Ovary (tissue), 3 donors: ENCODE measurements at regions not wholly inside any gene's neighbourhood (a gene's known extent, or its start where the extent isn't known, plus 50 kb on each side); places are given as distances from the start of the nearest gene placed in this dataset.

Experiments
- CTCF ChIP-seq, 3 donors: fragments of 450-650 bp in 2 of 3; fragments of 200-600 bp in 1 of 3; IDR thresholded peaks; one replicate each; pipeline versions ENCODE4 v1.5.1 to v1.8.0; 2016 to 2022; ENCODE audit warnings: antibody characterized with exemption in 3 of 3, mild to moderate bottlenecking in 1 of 3
- POLR2A ChIP-seq: fragments of 450-650 bp; IDR thresholded peaks from one replicate; pipeline ENCODE4 v1.6.1; 2017; ENCODE audit warnings: antibody characterized with exemption, mild to moderate bottlenecking, moderate library complexity
- donor health status: DM: no; HTN: no; CAD: no.

- TF ChIP-seq POLR2A = no peak
- no peak for TF ChIP-seq CTCF (IDR thresholded peaks at IDR 0.05)
Observed at GRCh38 chr4:123144616-123145015, 222.2 kb upstream of the NUDT6 start.
